Tibial nerve (tissue), 4 donors: ENCODE measurements at regions not wholly inside any gene's neighbourhood (a gene's known extent, or its start where the extent isn't known, plus 50 kb on each side); places are given as distances from the start of the nearest gene placed in this dataset.

ENCODE experiments used
- CTCF ChIP-seq, 5 experiments: fragments of 200-600 bp in 3 of 5; fragments of 450-650 bp in 2 of 5; sonication (generic) in 3 of 5; IDR thresholded peaks; one replicate each; pipeline ENCODE4 v1.5.1; 2016 to 2019; ENCODE audit warnings: antibody characterized with exemption in 5 of 5, mild to moderate bottlenecking in 3 of 5, moderate library complexity in 2 of 5
- EP300 ChIP-seq, 2 donors: sonication (generic); formaldehyde crosslinking; IDR thresholded peaks; one replicate each; pipeline ENCODE4 v1.6.1; 2017; ENCODE audit warnings: antibody characterized with exemption in 2 of 2, mild to moderate bottlenecking in 1 of 2
- POLR2A ChIP-seq, 2 donors: fragments of 450-650 bp; IDR thresholded peaks; one replicate each; pipeline ENCODE4 v1.6.1; 2017; ENCODE audit warnings: antibody characterized with exemption in 2 of 2, mild to moderate bottlenecking in 2 of 2, moderate library complexity in 2 of 2

GRCh38 chr11:27228906-27229290 is 134.1 kb downstream of the CCDC34 start:
- TF ChIP-seq EP300 (IDR thresholded peaks at IDR 0.05) (no peak), POLR2A (IDR thresholded peaks at IDR 0.05) (no peak), CTCF (IDR thresholded peaks at IDR 0.05) (no peak)
